ENCODE measurements at regions not wholly inside any gene's neighbourhood (a gene's known extent, or its start where the extent isn't known, plus 50 kb on each side); places are given as distances from the start of the nearest gene placed in this dataset.

DNA sequence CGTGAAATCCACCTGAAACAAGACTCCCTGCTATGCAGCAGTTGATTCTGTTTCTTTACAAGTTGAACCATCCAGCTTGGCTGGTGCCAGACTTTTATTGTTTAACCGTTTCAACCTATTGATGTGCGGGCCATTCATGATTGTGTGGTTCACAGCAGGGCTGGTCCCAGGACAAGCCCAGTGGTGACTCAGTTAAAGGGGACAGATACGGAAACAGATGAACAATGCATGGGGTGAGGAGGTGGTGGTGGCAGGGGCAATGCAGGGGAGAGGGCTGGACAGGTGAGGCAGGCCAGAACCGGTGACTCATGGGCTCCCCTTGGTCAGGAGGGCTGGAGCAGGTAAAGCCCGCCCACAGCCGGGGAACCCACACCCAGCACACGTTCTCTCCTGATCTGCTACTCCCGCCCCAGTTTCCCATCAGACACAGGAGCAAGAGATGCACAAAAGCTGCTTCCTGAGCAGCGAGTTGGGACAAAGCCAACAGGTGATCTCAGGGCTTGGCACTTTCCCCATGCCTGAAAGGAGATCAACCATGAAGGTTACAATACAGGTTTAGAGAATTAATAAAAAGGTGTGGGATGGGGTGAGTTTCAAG is 232.2 kb downstream of the LY86 start:
- TF ChIP-seq, protein P1, sequence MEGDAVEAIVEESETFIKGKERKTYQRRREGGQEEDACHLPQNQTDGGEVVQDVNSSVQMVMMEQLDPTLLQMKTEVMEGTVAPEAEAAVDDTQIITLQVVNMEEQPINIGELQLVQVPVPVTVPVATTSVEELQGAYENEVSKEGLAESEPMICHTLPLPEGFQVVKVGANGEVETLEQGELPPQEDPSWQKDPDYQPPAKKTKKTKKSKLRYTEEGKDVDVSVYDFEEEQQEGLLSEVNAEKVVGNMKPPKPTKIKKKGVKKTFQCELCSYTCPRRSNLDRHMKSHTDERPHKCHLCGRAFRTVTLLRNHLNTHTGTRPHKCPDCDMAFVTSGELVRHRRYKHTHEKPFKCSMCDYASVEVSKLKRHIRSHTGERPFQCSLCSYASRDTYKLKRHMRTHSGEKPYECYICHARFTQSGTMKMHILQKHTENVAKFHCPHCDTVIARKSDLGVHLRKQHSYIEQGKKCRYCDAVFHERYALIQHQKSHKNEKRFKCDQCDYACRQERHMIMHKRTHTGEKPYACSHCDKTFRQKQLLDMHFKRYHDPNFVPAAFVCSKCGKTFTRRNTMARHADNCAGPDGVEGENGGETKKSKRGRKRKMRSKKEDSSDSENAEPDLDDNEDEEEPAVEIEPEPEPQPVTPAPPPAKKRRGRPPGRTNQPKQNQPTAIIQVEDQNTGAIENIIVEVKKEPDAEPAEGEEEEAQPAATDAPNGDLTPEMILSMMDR (IDR thresholded peaks at IDR 0.05; ENCODE audit: low read depth, low read length, missing control alignments), result no peak
- DNase-seq (ENCODE audit: low read depth), result no peak
- no peak overlapping the region for H3K4me3 ChIP-seq (ENCODE audit: low read depth, low read length)

DNA sequence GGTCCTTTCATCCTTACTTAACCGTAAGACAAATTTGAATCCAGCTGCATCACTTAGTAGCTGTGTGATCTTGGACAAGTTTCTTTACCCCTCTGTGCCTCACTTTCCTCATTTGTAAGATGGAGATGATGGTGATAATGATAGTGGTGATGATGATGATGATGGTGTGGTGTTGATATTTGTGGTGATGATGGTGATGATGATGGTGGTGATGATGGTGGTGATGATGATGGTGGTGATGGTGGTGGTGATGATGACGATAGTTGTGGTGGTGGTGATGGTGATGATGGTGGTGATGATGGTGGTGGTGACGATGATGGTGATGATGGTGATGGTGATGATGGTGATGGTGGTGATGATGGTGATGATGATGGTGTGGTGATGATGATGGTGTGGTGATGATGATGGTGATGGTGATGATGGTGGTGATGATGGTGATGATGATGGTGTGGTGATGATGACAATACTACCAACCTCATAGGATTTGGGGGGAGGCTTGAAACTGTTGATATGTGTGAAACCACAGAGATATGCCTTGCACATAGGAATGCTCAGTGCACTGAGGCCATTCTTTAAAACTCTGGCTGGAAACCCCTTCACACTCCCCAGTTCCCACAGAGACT is 233.2 kb downstream of the LY86 start:
- DNase-seq (ENCODE audit: low read depth), result no peak
- TF ChIP-seq, protein P1 (IDR thresholded peaks at IDR 0.05; ENCODE audit: low read depth, low read length, missing control alignments), result no peak
- no peak overlapping the region for H3K4me3 ChIP-seq (ENCODE audit: low read depth, low read length)

DNA sequence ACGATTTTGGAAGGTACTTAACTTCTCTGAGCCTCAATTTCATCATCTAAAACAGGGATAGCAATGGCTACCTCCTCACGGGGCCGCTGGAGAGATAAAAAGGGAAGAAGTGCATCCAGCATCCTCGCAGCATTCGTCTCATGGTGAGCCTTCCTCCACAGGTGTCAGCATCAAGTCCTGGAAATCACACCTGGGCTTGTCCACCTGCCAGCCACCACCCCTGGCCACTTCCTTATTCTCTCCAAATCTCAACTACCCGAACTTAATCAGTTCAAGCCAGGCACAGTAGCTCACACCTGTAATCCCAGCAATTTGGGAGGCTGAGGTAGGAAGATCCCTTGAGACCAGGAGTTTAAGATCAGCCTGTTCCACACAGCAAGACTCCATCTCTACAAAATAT is 234.5 kb downstream of the LY86 start:
- DNase-seq (ENCODE audit: low read depth), result no peak
- TF ChIP-seq, protein P1 (IDR thresholded peaks at IDR 0.05; ENCODE audit: low read depth, low read length, missing control alignments), result no peak
- no peak overlapping the region for H3K4me3 ChIP-seq (ENCODE audit: low read depth, low read length)

DNA sequence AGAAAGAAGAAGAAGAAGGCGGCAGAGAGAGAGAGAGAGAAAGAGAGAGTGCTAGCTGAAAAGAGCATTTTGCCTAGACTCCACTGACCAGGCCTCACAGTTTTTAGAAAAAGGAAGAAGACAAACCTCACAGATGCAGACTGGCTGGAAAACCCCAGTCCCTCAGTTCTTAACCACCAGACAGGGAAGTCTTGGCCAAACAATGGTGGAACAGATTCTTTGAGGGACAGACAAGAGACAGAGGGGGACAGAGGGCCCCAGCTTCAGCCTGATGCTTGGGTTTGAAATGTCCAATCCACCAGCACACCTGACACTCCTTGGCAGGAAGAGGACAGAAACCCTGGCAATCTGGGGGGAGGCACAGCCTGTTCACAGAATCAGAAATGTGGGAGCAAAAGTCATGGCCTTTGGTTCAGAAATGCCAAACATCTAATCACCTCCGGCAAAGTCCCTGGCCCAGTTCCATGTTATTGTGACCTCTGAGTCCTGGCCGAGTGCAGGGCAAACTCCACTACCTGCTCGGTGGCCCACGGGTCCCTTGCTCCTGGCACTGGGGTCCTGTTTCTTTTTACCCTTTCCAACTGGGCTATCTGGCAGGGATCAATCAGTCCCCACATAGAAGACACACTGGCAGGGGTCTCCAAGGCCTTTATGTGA is 235.2 kb downstream of the LY86 start:
- no peak for DNase-seq (ENCODE audit: low read depth)
- TF ChIP-seq, protein P1 (IDR thresholded peaks at IDR 0.05; ENCODE audit: low read depth, low read length, missing control alignments), result no peak
- H3K4me3 ChIP-seq (ENCODE audit: low read depth, low read length), result no peak overlapping the region

DNA sequence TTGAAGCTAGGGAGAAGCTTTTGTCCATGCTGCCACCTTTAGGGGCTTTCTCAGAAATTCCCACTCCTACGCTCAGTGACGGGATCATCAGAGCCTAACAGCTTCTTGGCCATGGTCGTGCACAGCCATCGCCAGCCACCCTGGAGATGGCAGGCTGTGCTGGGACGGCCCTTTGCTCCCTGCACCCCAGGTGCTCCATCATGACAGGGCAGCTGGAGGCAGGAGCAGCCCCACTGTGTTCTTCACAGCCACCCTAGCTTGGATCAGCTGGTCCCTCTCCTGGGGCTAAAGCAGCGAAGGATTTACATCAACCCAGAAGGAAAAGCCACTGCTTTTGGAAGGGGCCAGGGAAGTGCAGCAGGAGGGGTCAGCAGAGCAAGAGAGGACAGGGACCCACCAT is 235.9 kb downstream of the LY86 start:
- TF ChIP-seq, protein P1 (IDR thresholded peaks at IDR 0.05; ENCODE audit: low read depth, low read length, missing control alignments), result no peak
- H3K4me3 ChIP-seq (ENCODE audit: low read depth, low read length), result no peak overlapping the region
- DNase-seq (ENCODE audit: low read depth), result no peak

DNA sequence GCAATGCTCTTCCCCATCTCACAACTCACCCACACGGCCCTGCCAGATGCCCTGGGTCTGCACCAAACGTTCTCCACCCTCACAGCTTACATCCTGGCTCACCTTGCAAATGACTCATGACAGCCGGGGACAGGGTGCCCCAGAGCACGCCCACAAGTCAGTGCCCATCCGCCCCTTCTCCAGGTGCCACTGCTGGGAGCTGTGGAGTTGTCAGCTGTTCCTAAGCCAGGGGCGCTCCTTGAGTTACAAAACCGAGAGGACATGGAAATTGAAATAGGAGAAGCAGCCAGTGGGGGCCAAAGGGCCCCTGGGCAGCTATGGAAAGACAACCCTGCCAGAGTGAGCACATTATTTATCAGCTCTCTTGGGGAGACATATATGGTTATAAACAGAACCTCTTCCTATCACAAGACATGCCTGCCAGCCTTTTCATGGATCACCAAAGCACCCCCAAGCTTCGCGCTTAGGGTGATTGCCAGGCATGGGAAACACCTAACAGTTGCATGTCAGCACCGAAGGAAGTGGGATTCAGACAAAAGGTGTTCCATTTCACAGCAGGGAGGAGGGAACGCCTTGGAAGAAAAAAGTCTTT is 236.8 kb downstream of the LY86 start:
- H3K4me3 ChIP-seq (ENCODE audit: low read depth, low read length), result no peak overlapping the region
- DNase-seq (ENCODE audit: low read depth), result no peak
- TF ChIP-seq, protein P1 (IDR thresholded peaks at IDR 0.05; ENCODE audit: low read depth, low read length, missing control alignments), result no peak
